Endothelial cell (in vitro differentiated cells): ENCODE measurements at regions not wholly inside any gene's neighbourhood (a gene's known extent, or its start where the extent isn't known, plus 50 kb on each side); places are given as distances from the start of the nearest gene placed in this dataset.

Source experiments
- DNase-seq: peaks from one replicate; pipeline ENCODE4 v3.0.0; 2021; ENCODE audit warnings: low spot score
- H3K27ac Mint-ChIP-seq: one replicate; pipeline ENCODE4 v1.8.0; 2021; ENCODE audit warnings: mixed read lengths, inconsistent platforms; ENCODE audit not compliant: unreplicated experiment
- H3K27me3 Mint-ChIP-seq: one replicate; pipeline ENCODE4 v1.8.0; 2021; ENCODE audit warnings: mild to moderate bottlenecking, moderate library complexity, mixed read lengths, inconsistent platforms; ENCODE audit not compliant: unreplicated experiment
- H3K36me3 Mint-ChIP-seq: one replicate; pipeline ENCODE4 v1.8.0; 2021; ENCODE audit warnings: mild to moderate bottlenecking, low read depth, mixed read lengths, inconsistent platforms; ENCODE audit not compliant: unreplicated experiment
- H3K4me1 Mint-ChIP-seq: one replicate; pipeline ENCODE4 v1.8.0; 2021; ENCODE audit warnings: mild to moderate bottlenecking, mixed read lengths, inconsistent platforms; ENCODE audit not compliant: unreplicated experiment
- H3K4me3 Mint-ChIP-seq: one replicate; pipeline ENCODE4 v1.8.0; 2021; ENCODE audit warnings: mild to moderate bottlenecking, mixed read lengths, inconsistent platforms; ENCODE audit not compliant: unreplicated experiment
- H3K9me3 Mint-ChIP-seq: one replicate; pipeline ENCODE4 v1.8.0; 2021; ENCODE audit warnings: mixed read lengths, inconsistent platforms; ENCODE audit not compliant: unreplicated experiment
- CTCF ChIP-seq: fragments of 200-600 bp; sonication (generic); IDR thresholded peaks from one replicate; pipeline ENCODE4 v1.5.0; 2021; ENCODE audit warnings: antibody characterized with exemption; ENCODE audit not compliant: unreplicated experiment

- H3K36me3 Mint-ChIP-seq: no peaks in the 10 kb centered on the region
- peaks cover 25% of the 10 kb centered on the region for H3K4me1 Mint-ChIP-seq
- no peak overlapping the region for H3K27ac Mint-ChIP-seq
- no peak for TF ChIP-seq CTCF
- H3K9me3 Mint-ChIP-seq: no peaks in the 10 kb centered on the region
- no peak for DNase-seq
- no peaks in the 10 kb centered on the region for H3K27me3 Mint-ChIP-seq
- H3K4me3 Mint-ChIP-seq: no peak overlapping the region
Measured at GRCh38 chr6:84340422-84340821, 113.0 kb upstream of the CEP162 start.

- Mint-ChIP-seq H3K27me3 (no peaks in the 10 kb centered on the region), H3K27ac (no peak overlapping the region), H3K4me3 (no peak overlapping the region), H3K9me3 (no peaks in the 10 kb centered on the region), H3K4me1 (peaks cover 2% of the 10 kb centered on the region), H3K36me3 (no peaks in the 10 kb centered on the region)
- DNase-seq: no peak
- no peak for TF ChIP-seq CTCF
Measured at GRCh38 chr6:84333842-84334241, 106.4 kb upstream of the CEP162 start.

GRCh38 chr6:84332139-84333034 is 104.9 kb upstream of the CEP162 start:
- Mint-ChIP-seq H3K4me3 (no peak overlapping the region), H3K27ac (no peak overlapping the region), H3K4me1 (peaks cover 2% of the 10 kb centered on the region), H3K36me3 (no peaks in the 10 kb centered on the region), H3K27me3 (no peaks in the 10 kb centered on the region), H3K9me3 (no peaks in the 10 kb centered on the region)
- TF ChIP-seq CTCF: no peak
- no peak for DNase-seq

GRCh38 chr6:84330325-84330724 is 102.9 kb upstream of the CEP162 start:
- no peaks in the 10 kb centered on the region for H3K27me3 Mint-ChIP-seq
- H3K27ac Mint-ChIP-seq: no peak overlapping the region
- no peak for DNase-seq
- H3K4me1 Mint-ChIP-seq: peaks cover 2% of the 10 kb centered on the region
- no peak overlapping the region for H3K4me3 Mint-ChIP-seq
- H3K9me3 Mint-ChIP-seq: no peaks in the 10 kb centered on the region
- no peaks in the 10 kb centered on the region for H3K36me3 Mint-ChIP-seq
- no peak for TF ChIP-seq CTCF

- TF ChIP-seq CTCF: no peak
- H3K27me3 Mint-ChIP-seq: no peaks in the 10 kb centered on the region
- H3K9me3 Mint-ChIP-seq: no peaks in the 10 kb centered on the region
- no peak overlapping the region for H3K4me3 Mint-ChIP-seq
- peaks cover 2% of the 10 kb centered on the region for H3K4me1 Mint-ChIP-seq
- DNase-seq: no peak
- no peaks in the 10 kb centered on the region for H3K36me3 Mint-ChIP-seq
- no peak overlapping the region for H3K27ac Mint-ChIP-seq
Measured at GRCh38 chr6:84329516-84329915, 102.1 kb upstream of the CEP162 start.
